ENCODE measurements at regions not wholly inside any gene's neighbourhood (a gene's known extent, or its start where the extent isn't known, plus 50 kb on each side); places are given as distances from the start of the nearest gene placed in this dataset.
A peak's percentile ranks its signal among the peaks of the same experiment; 100 is the strongest.

GRCh38 chr2:43076676-43077075 is 149.7 kb downstream of the ZFP36L2 start:
- peaks cover 0 to 62% of the 10 kb centered on the region in 2 donors for H3K4me1 ChIP-seq
- no peak for DNase-seq (ENCODE audit: low spot score)

GRCh38 chr2:43075811-43076585 is 150.4 kb downstream of the ZFP36L2 start:
- H3K9me3 ChIP-seq: no peaks in the 10 kb centered on the region
- no peaks in the 10 kb centered on the region for H3K27me3 ChIP-seq
- no peaks in the 10 kb centered on the region for H3K36me3 ChIP-seq
- H3K4me3 ChIP-seq: no peak overlapping the region
- no peak for TF ChIP-seq CTCF (IDR thresholded peaks at IDR 0.05)
- DNase-seq (ENCODE audit: low spot score): no peak
- peaks cover 0 to 65% of the 10 kb centered on the region in 2 donors for H3K4me1 ChIP-seq
- peak overlapping the region; percentile 46 to 88 for H3K27ac ChIP-seq

More at GRCh38 chr2:43076676-43077075, 149.7 kb downstream of the ZFP36L2 start:
- TF ChIP-seq CTCF (IDR thresholded peaks at IDR 0.05): no peak
- H3K36me3 ChIP-seq: no peaks in the 10 kb centered on the region
- peak overlapping the region; percentile 46 to 88 for H3K27ac ChIP-seq
- H3K9me3 ChIP-seq: no peaks in the 10 kb centered on the region
- H3K27me3 ChIP-seq: no peaks in the 10 kb centered on the region
- no peak overlapping the region for H3K4me3 ChIP-seq

GRCh38 chr2:43075054-43075593 is 151.3 kb downstream of the ZFP36L2 start:
- Histone ChIP-seq H3K36me3 (no peaks in the 10 kb centered on the region), H3K27me3 (no peaks in the 10 kb centered on the region), H3K4me1 (peaks cover 0 to 69% of the 10 kb centered on the region in 2 donors), H3K27ac (peak overlapping the region; percentile 74 to 88), H3K4me3 (no peak overlapping the region), H3K9me3 (no peaks in the 10 kb centered on the region)
- DNase-seq (ENCODE audit: low spot score): peak; percentile 95
- TF ChIP-seq CTCF (IDR thresholded peaks at IDR 0.05): no peak

GRCh38 chr2:43074592-43075053 is 151.8 kb downstream of the ZFP36L2 start:
- TF ChIP-seq CTCF (IDR thresholded peaks at IDR 0.05): no peak
- H3K36me3 ChIP-seq: no peaks in the 10 kb centered on the region
- peaks cover 0 to 74% of the 10 kb centered on the region in 2 donors for H3K4me1 ChIP-seq
- peak overlapping the region; percentile 74 to 88 for H3K27ac ChIP-seq
- no peak overlapping the region for H3K4me3 ChIP-seq
- no peak for DNase-seq (ENCODE audit: low spot score)
- no peaks in the 10 kb centered on the region for H3K9me3 ChIP-seq
- no peaks in the 10 kb centered on the region for H3K27me3 ChIP-seq

- no peak for DNase-seq (ENCODE audit: low spot score)
- H3K36me3 ChIP-seq: no peaks in the 10 kb centered on the region
- H3K4me1 ChIP-seq: peaks cover 0 to 75% of the 10 kb centered on the region in 2 donors
- H3K9me3 ChIP-seq: no peaks in the 10 kb centered on the region
- no peaks in the 10 kb centered on the region for H3K27me3 ChIP-seq
- H3K4me3 ChIP-seq: no peak overlapping the region
- no peak for TF ChIP-seq CTCF (IDR thresholded peaks at IDR 0.05)
- H3K27ac ChIP-seq: peak overlapping the region; percentile 74 to 88
These were observed 152.4 kb downstream of the ZFP36L2 start for GRCh38 chr2:43074052-43074451.
